DOHH2 (cell line): ENCODE measurements at regions not wholly inside any gene's neighbourhood (a gene's known extent, or its start where the extent isn't known, plus 50 kb on each side); places are given as distances from the start of the nearest gene placed in this dataset.

Source experiments
- H3F3A ChIP-seq: fragments of 200-600 bp; sonication (generic), shearing (Covaris generic); 2 replicates; pipeline ENCODE4 v1.6.0; 2016; ENCODE audit warnings: antibody characterized with exemption, mild to moderate bottlenecking; ENCODE audit not compliant: control insufficient read depth, insufficient read depth
- H3K27ac ChIP-seq: fragments of 200-600 bp; sonication (generic); 2 replicates; pipeline ENCODE4 v1.5.1; 2014; ENCODE audit warnings: low read depth, mild to moderate bottlenecking, low read length, moderate library complexity
- H3K27me3 ChIP-seq: fragments of 200-600 bp; sonication (generic); 2 replicates; pipeline ENCODE4 v1.6.1; 2014; ENCODE audit warnings: mild to moderate bottlenecking, low read length, mixed read lengths; ENCODE audit not compliant: control insufficient read depth
- H3K36me3 ChIP-seq: fragments of 200-600 bp; sonication (generic); 2 replicates; pipeline ENCODE4 v1.6.1; 2014; ENCODE audit warnings: mild to moderate bottlenecking, low read length, moderate library complexity, mixed read lengths; ENCODE audit not compliant: control insufficient read depth
- H3K4me1 ChIP-seq: fragments of 200-600 bp; sonication (generic); 2 replicates; pipeline ENCODE4 v1.6.1; 2014; ENCODE audit warnings: mild to moderate bottlenecking, low read length, mixed read lengths; ENCODE audit not compliant: control insufficient read depth
- H3K4me2 ChIP-seq: fragments of 200-600 bp; sonication (generic); 2 replicates; pipeline ENCODE4 v1.6.0; 2014; ENCODE audit warnings: mild to moderate bottlenecking, low read length, moderate library complexity
- H3K4me3 ChIP-seq: fragments of 200-600 bp; sonication (generic); 2 replicates; pipeline ENCODE4 v1.5.1; 2014; ENCODE audit warnings: mild to moderate bottlenecking, low read length, mixed read lengths
- H3K79me2 ChIP-seq: fragments of 200-600 bp; sonication (generic); 2 replicates; pipeline ENCODE4 v1.6.1; 2014; ENCODE audit warnings: mild to moderate bottlenecking, low read length, mixed read lengths; ENCODE audit not compliant: control insufficient read depth
- H3K9me2 ChIP-seq: fragments of 200-600 bp; sonication (generic); replicated peaks from 2 replicates; pipeline ENCODE4 v1.6.1; 2014; ENCODE audit warnings: mild to moderate bottlenecking, low read length, mixed read lengths; ENCODE audit not compliant: control insufficient read depth
- H3K9me3 ChIP-seq: fragments of 200-600 bp; sonication (generic); 2 replicates; pipeline ENCODE4 v1.6.1; 2014; ENCODE audit warnings: antibody characterized with exemption, low read length, mixed read lengths; ENCODE audit not compliant: control insufficient read depth, insufficient read depth
- H4K20me1 ChIP-seq: fragments of 200-600 bp; sonication (generic); 2 replicates; pipeline ENCODE4 v1.6.0; 2014; ENCODE audit warnings: low read depth, mild to moderate bottlenecking, antibody characterized with exemption, low read length, moderate library complexity; ENCODE audit not compliant: control insufficient read depth, insufficient read depth
- EZH2phosphoT487 ChIP-seq: fragments of 200-600 bp; sonication (generic); IDR thresholded peaks from 2 replicates; pipeline ENCODE4 v1.6.1; 2017; ENCODE audit warnings: borderline replicate concordance, mild to moderate bottlenecking, antibody characterized with exemption, low read length, moderate library complexity, mixed read lengths
- TF ChIP-seq, protein P1 (sequence below): fragments of 200-600 bp; sonication (generic); IDR thresholded peaks from one replicate; pipeline ENCODE4 v1.5.1; 2014; ENCODE audit warnings: antibody characterized with exemption, mild to moderate bottlenecking, low read depth, low read length; ENCODE audit not compliant: poor library complexity, severe bottlenecking

GRCh38 chr15:93645594-93645993 is 556.6 kb upstream of the RGMA start:
- no peaks in the 10 kb centered on the region for H3K79me2 ChIP-seq
- no peaks in the 10 kb centered on the region for H4K20me1 ChIP-seq
- H3K27ac ChIP-seq = no peak overlapping the region
- no peaks in the 10 kb centered on the region for H3K9me2 ChIP-seq
- H3K9me3 ChIP-seq = no peaks in the 10 kb centered on the region
- H3K27me3 ChIP-seq = no peaks in the 10 kb centered on the region
- TF ChIP-seq, protein P1, sequence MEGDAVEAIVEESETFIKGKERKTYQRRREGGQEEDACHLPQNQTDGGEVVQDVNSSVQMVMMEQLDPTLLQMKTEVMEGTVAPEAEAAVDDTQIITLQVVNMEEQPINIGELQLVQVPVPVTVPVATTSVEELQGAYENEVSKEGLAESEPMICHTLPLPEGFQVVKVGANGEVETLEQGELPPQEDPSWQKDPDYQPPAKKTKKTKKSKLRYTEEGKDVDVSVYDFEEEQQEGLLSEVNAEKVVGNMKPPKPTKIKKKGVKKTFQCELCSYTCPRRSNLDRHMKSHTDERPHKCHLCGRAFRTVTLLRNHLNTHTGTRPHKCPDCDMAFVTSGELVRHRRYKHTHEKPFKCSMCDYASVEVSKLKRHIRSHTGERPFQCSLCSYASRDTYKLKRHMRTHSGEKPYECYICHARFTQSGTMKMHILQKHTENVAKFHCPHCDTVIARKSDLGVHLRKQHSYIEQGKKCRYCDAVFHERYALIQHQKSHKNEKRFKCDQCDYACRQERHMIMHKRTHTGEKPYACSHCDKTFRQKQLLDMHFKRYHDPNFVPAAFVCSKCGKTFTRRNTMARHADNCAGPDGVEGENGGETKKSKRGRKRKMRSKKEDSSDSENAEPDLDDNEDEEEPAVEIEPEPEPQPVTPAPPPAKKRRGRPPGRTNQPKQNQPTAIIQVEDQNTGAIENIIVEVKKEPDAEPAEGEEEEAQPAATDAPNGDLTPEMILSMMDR = no peak
- TF ChIP-seq EZH2phosphoT487 = no peak
- H3F3A ChIP-seq = no peaks in the 10 kb centered on the region
- H3K4me1 ChIP-seq = no peaks in the 10 kb centered on the region
- no peak overlapping the region for H3K4me3 ChIP-seq
- no peak overlapping the region for H3K4me2 ChIP-seq
- no peaks in the 10 kb centered on the region for H3K36me3 ChIP-seq

DNA sequence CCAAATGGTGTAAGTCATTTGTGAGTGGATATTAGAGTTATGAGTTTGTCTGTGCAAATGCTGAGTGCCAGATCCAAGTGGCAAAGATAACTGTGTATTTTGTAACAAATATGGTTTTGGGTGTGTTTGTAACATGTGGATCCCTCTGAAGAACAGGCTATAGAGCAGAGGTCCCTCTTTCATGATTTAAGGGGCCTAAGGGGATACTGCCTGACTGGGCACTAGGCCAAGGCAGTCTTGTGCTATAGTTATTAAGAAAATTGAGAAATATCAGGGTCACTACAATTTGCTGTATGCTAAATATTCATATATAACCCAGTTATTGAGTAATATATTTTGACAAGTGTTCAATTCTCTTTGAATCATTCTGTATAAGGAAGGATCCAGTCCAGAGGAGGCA is 555.6 kb upstream of the RGMA start:
- TF ChIP-seq, protein P1 = no peak
- no peak for TF ChIP-seq EZH2phosphoT487
- H4K20me1 ChIP-seq = no peaks in the 10 kb centered on the region
- H3K4me2 ChIP-seq = no peak overlapping the region
- H3K36me3 ChIP-seq = no peaks in the 10 kb centered on the region
- no peaks in the 10 kb centered on the region for H3F3A ChIP-seq
- H3K9me3 ChIP-seq = no peaks in the 10 kb centered on the region
- H3K27ac ChIP-seq = no peak overlapping the region
- no peaks in the 10 kb centered on the region for H3K79me2 ChIP-seq
- H3K9me2 ChIP-seq = no peaks in the 10 kb centered on the region
- no peaks in the 10 kb centered on the region for H3K27me3 ChIP-seq
- no peaks in the 10 kb centered on the region for H3K4me1 ChIP-seq
- H3K4me3 ChIP-seq = no peak overlapping the region

GRCh38 chr15:93640411-93640962 is 551.5 kb upstream of the RGMA start:
- Histone ChIP-seq H3F3A (no peaks in the 10 kb centered on the region), H4K20me1 (no peaks in the 10 kb centered on the region), H3K79me2 (no peaks in the 10 kb centered on the region), H3K4me3 (no peak overlapping the region), H3K9me2 (no peaks in the 10 kb centered on the region), H3K4me2 (no peak overlapping the region), H3K36me3 (no peaks in the 10 kb centered on the region), H3K27ac (no peak overlapping the region), H3K4me1 (no peaks in the 10 kb centered on the region), H3K9me3 (no peaks in the 10 kb centered on the region), H3K27me3 (no peaks in the 10 kb centered on the region)
- TF ChIP-seq, protein P1 = no peak
- TF ChIP-seq EZH2phosphoT487 = no peak
